H9 (cell line): ENCODE measurements at regions not wholly inside any gene's neighbourhood (a gene's known extent, or its start where the extent isn't known, plus 50 kb on each side); places are given as distances from the start of the nearest gene placed in this dataset.

ENCODE experiments used
- DNase-seq: peaks from one replicate; pipeline ENCODE4 v3.0.0-alpha.2; 2017
- H2AFZ ChIP-seq: one replicate; pipeline ENCODE4 v1.6.1; 2013; ENCODE audit warnings: mild to moderate bottlenecking, low read length, control low read depth, moderate library complexity
- H2AK5ac ChIP-seq: 2 replicates; pipeline ENCODE4 v1.6.1; 2013; ENCODE audit warnings: low read length, control low read depth, mixed read lengths; ENCODE audit not compliant: insufficient read length
- H2BK120ac ChIP-seq: one replicate; pipeline ENCODE4 v1.6.1; 2013; ENCODE audit warnings: low read depth, mild to moderate bottlenecking, low read length, control low read depth, inconsistent platforms; ENCODE audit not compliant: poor library complexity, severe bottlenecking
- H2BK12ac ChIP-seq: 2 replicates; pipeline ENCODE4 v1.6.1; 2013; ENCODE audit warnings: low read length, control low read depth, mixed read lengths, low read depth; ENCODE audit not compliant: insufficient read length
- H2BK15ac ChIP-seq: 2 replicates; pipeline ENCODE4 v1.6.1; 2013; ENCODE audit warnings: low read depth, low read length, control low read depth
- H2BK20ac ChIP-seq: one replicate; pipeline ENCODE4 v1.6.1; 2013; ENCODE audit warnings: low read depth, mild to moderate bottlenecking, low read length, control low read depth, inconsistent platforms; ENCODE audit not compliant: poor library complexity, severe bottlenecking
- H2BK5ac ChIP-seq: 2 replicates; pipeline ENCODE4 v1.6.1; 2013; ENCODE audit warnings: low read length, control low read depth, mixed read lengths; ENCODE audit not compliant: insufficient read length
- H3K14ac ChIP-seq: 2 replicates; pipeline ENCODE4 v1.6.1; 2013; ENCODE audit warnings: low read length, control low read depth; ENCODE audit not compliant: insufficient read depth
- H3K18ac ChIP-seq: 2 replicates; pipeline ENCODE4 v1.6.1; 2013; ENCODE audit warnings: low read depth, mild to moderate bottlenecking, mixed read lengths, low read length, control low read depth; ENCODE audit not compliant: insufficient read length
- H3K23ac ChIP-seq: 2 replicates; pipeline ENCODE4 v1.6.1; 2013; ENCODE audit warnings: low read length, control low read depth, mixed read lengths, low read depth; ENCODE audit not compliant: insufficient read length
- H3K23me2 ChIP-seq: 2 replicates; pipeline ENCODE4 v1.6.1; 2013; ENCODE audit warnings: low read depth, mild to moderate bottlenecking, mixed read lengths, low read length, control low read depth; ENCODE audit not compliant: insufficient read length, poor library complexity, severe bottlenecking
- H3K27ac ChIP-seq: 2 replicates; pipeline ENCODE4 v1.5.1; 2013; ENCODE audit warnings: low read length, control low read depth, mixed read lengths, low read depth; ENCODE audit not compliant: insufficient read length
- H3K27me3 ChIP-seq: 2 replicates; pipeline ENCODE4 v1.6.1; 2013; ENCODE audit warnings: low read length, control low read depth, inconsistent platforms; ENCODE audit not compliant: insufficient read depth
- H3K4ac ChIP-seq: 2 replicates; pipeline ENCODE4 v1.6.1; 2013; ENCODE audit warnings: low read depth, mild to moderate bottlenecking, control low read depth, inconsistent platforms, low read length, moderate library complexity
- H3K4me1 ChIP-seq: 2 replicates; pipeline ENCODE4 v1.6.1; 2013; ENCODE audit warnings: low read length, control low read depth, inconsistent platforms; ENCODE audit not compliant: insufficient read depth
- H3K4me2 ChIP-seq: 2 replicates; pipeline ENCODE4 v1.6.1; 2013; ENCODE audit warnings: low read length, control low read depth, mixed read lengths; ENCODE audit not compliant: insufficient read length, insufficient read depth
- H3K56ac ChIP-seq: 2 replicates; pipeline ENCODE4 v1.6.1; 2013; ENCODE audit warnings: low read depth, mild to moderate bottlenecking, mixed read lengths, low read length, control low read depth; ENCODE audit not compliant: insufficient read length
- H3K79me1 ChIP-seq: 2 replicates; pipeline ENCODE4 v1.6.1; 2013; ENCODE audit warnings: low read depth, mild to moderate bottlenecking, moderate library complexity, low read length, control low read depth, inconsistent platforms; ENCODE audit not compliant: insufficient read depth, poor library complexity, severe bottlenecking
- H3K79me2 ChIP-seq: 2 replicates; pipeline ENCODE4 v1.6.1; 2013; ENCODE audit warnings: low read length, control low read depth, inconsistent platforms; ENCODE audit not compliant: insufficient read depth
- H3K9ac ChIP-seq: 2 replicates; pipeline ENCODE4 v1.6.1; 2013; ENCODE audit warnings: low read length, control low read depth, mixed read lengths; ENCODE audit not compliant: insufficient read length; ENCODE audit errors: extremely low read depth
- H3K9me3 ChIP-seq: one replicate; pipeline ENCODE4 v1.6.1; 2013; ENCODE audit warnings: low read depth, low read length, inconsistent platforms; ENCODE audit not compliant: control insufficient read depth
- H3T11ph ChIP-seq: one replicate; pipeline ENCODE4 v1.6.1; 2013; ENCODE audit warnings: mild to moderate bottlenecking, low read length, control low read depth, inconsistent platforms
- H4K20me1 ChIP-seq: one replicate; pipeline ENCODE4 v1.6.1; 2013; ENCODE audit not compliant: control insufficient read depth, insufficient read length, insufficient read depth
- H4K5ac ChIP-seq: 2 replicates; pipeline ENCODE4 v1.6.1; 2013; ENCODE audit warnings: low read depth, mild to moderate bottlenecking, mixed read lengths, low read length, control low read depth; ENCODE audit not compliant: insufficient read length
- H4K8ac ChIP-seq: replicated peaks from 2 replicates; pipeline ENCODE4 v1.6.1; 2013; ENCODE audit warnings: low read length, control low read depth, mixed read lengths, low read depth; ENCODE audit not compliant: insufficient read length
- H4K91ac ChIP-seq: 2 replicates; pipeline ENCODE4 v1.6.1; 2013; ENCODE audit warnings: low read depth, mild to moderate bottlenecking, moderate library complexity, mixed read lengths, low read length, control low read depth; ENCODE audit not compliant: insufficient read length
- H3K27ac Mint-ChIP-seq, 3 experiments: 2 replicates in 2 of 3; 3 replicates in 1 of 3; pipeline ENCODE4 v1.8.0; 2020 to 2021; ENCODE audit warnings: mixed read lengths in 3 of 3, mild to moderate bottlenecking in 1 of 3, moderate library complexity in 1 of 3
- H3K27me3 Mint-ChIP-seq: 2 replicates; pipeline ENCODE4 v1.8.0; 2021; ENCODE audit warnings: low read depth, mild to moderate bottlenecking, moderate library complexity, mixed read lengths
- H3K36me3 Mint-ChIP-seq, 3 experiments: 2 replicates in 2 of 3; 3 replicates in 1 of 3; pipeline ENCODE4 v1.8.0; 2020 to 2021; ENCODE audit warnings: low read depth in 3 of 3, mixed read lengths in 3 of 3; ENCODE audit not compliant: insufficient read depth in 1 of 3
- H3K4me1 Mint-ChIP-seq, 2 experiments: 2 replicates each; pipeline ENCODE4 v1.8.0; 2020; ENCODE audit warnings: mixed read lengths in 2 of 2
- H3K4me3 Mint-ChIP-seq, 2 experiments: 2 replicates in 1 of 2; 3 replicates in 1 of 2; pipeline ENCODE4 v1.8.0; 2020 to 2021; ENCODE audit warnings: mild to moderate bottlenecking in 2 of 2, mixed read lengths in 2 of 2, moderate library complexity in 1 of 2
- H3K9me3 Mint-ChIP-seq, 2 experiments: 2 replicates in 1 of 2; 3 replicates in 1 of 2; pipeline ENCODE4 v1.8.0; 2020; ENCODE audit warnings: mild to moderate bottlenecking in 2 of 2, mixed read lengths in 2 of 2, moderate library complexity in 1 of 2
- WGBS: extraction: QIAGEN DNeasy Blood & Tissue Kit; methylation state at CpG from one replicate; pipeline ENCODE4 v1.1.7; 2013; ENCODE audit warnings: missing lambda C conversion rate, low lambda C conversion rate, mixed read lengths; ENCODE audit not compliant: insufficient read length; ENCODE audit errors: extremely low coverage; 5-methylcytosine and 5-hydroxymethylcytosine counted together
- TF ChIP-seq, protein P1 (sequence below): fragments of 200-600 bp; sonication (generic); conservative IDR thresholded peaks from 3 replicates; pipeline ENCODE4 v1.8.0; 2021; ENCODE audit warnings: antibody characterized with exemption, mild to moderate bottlenecking

DNA sequence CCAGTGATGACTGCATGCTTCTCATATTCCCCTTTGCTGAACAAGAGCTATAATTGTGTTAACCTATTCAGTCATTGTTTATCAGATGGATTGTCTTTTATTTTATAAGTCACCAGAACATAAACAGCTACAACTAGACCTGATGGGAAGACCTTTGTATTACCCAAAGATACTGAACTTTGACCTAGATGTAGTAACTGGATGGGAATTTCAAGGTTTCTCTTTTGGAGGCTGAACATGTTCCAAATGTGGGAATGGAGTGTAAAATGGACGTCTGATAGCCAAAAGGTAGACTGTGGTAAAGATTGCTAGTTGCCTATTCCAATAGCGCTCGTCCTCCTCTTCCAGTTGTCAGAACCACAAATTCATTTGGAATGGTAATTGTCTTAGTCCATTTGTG lies 56.4 kb upstream of the ST3GAL5 start:
- H3K9ac ChIP-seq = no peak overlapping the region
- Mint-ChIP-seq H3K27ac (no peak overlapping the region), H3K4me1 (peaks cover 0 to 2% of the 10 kb centered on the region in 2 experiments; a peak in 1 of 4 replicates), H3K27me3 (peaks cover 6% of the 10 kb centered on the region), H3K36me3 (peaks cover 10 to 26% (median 17%) of the 10 kb centered on the region in 3 experiments), H3K4me3 (no peak overlapping the region), H3K9me3 (peaks cover 43 to 52% of the 10 kb centered on the region in 2 experiments)
- no peaks in the 10 kb centered on the region for H3K23me2 ChIP-seq
- H4K8ac ChIP-seq = no peak overlapping the region
- H4K91ac ChIP-seq = no peak overlapping the region
- no peaks in the 10 kb centered on the region for H3K27me3 ChIP-seq
- H2BK120ac ChIP-seq = no peak overlapping the region
- H2AFZ ChIP-seq = no peak overlapping the region
- no peak overlapping the region for H2BK20ac ChIP-seq
- no peaks in the 10 kb centered on the region for H3K79me1 ChIP-seq
- TF ChIP-seq, protein P1, sequence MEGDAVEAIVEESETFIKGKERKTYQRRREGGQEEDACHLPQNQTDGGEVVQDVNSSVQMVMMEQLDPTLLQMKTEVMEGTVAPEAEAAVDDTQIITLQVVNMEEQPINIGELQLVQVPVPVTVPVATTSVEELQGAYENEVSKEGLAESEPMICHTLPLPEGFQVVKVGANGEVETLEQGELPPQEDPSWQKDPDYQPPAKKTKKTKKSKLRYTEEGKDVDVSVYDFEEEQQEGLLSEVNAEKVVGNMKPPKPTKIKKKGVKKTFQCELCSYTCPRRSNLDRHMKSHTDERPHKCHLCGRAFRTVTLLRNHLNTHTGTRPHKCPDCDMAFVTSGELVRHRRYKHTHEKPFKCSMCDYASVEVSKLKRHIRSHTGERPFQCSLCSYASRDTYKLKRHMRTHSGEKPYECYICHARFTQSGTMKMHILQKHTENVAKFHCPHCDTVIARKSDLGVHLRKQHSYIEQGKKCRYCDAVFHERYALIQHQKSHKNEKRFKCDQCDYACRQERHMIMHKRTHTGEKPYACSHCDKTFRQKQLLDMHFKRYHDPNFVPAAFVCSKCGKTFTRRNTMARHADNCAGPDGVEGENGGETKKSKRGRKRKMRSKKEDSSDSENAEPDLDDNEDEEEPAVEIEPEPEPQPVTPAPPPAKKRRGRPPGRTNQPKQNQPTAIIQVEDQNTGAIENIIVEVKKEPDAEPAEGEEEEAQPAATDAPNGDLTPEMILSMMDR = no peak
- H4K5ac ChIP-seq = no peak overlapping the region
- no peak overlapping the region for H2BK5ac ChIP-seq
- H2AK5ac ChIP-seq = no peak overlapping the region
- H3K9me3 ChIP-seq = peaks cover 4% of the 10 kb centered on the region
- no peak overlapping the region for H2BK12ac ChIP-seq
- H3T11ph ChIP-seq = no peak overlapping the region
- H3K4me1 ChIP-seq = no peaks in the 10 kb centered on the region
- H3K14ac ChIP-seq = no peak overlapping the region
- no peak overlapping the region for H3K4me2 ChIP-seq
- H3K18ac ChIP-seq = no peak overlapping the region
- H4K20me1 ChIP-seq = no peaks in the 10 kb centered on the region
- no peak overlapping the region for H3K4ac ChIP-seq
- H3K79me2 ChIP-seq = no peaks in the 10 kb centered on the region
- no peak for DNase-seq
- no peak overlapping the region for H2BK15ac ChIP-seq
- H3K56ac ChIP-seq = no peak overlapping the region
- H3K27ac ChIP-seq = no peak overlapping the region
- no CpG with 5 or more reads among the region's 3 CpGs for WGBS
- H3K23ac ChIP-seq = no peak overlapping the region
